WTC11 (cell line): ENCODE measurements at regions not wholly inside any gene's neighbourhood (a gene's known extent, or its start where the extent isn't known, plus 50 kb on each side); places are given as distances from the start of the nearest gene placed in this dataset.

Source experiments
- ATAC-seq: fragments of 200-7000 bp; cut with Tn5 transposase; 2 replicates; pipeline ENCODE4 v1.10.0; 2021; ENCODE audit warnings: mild to moderate bottlenecking, moderate library complexity
- CTCF ChIA-PET: fragments of 300-600 bp; sonication (Branson Sonifier 250); formaldehyde crosslinking; loops from one replicate; lab custom pipeline; 2021; ENCODE audit warnings: antibody characterized with exemption; lab: Charles Lee
- POLR2A ChIA-PET: fragments of 350-600 bp; sonication (Branson Sonifier 250); formaldehyde crosslinking; loops from one replicate; lab custom pipeline; 2021; ENCODE audit warnings: antibody characterized with exemption; lab: Charles Lee
- DNase-seq: peaks from one replicate; pipeline ENCODE4 v3.0.0; 2021; ENCODE audit warnings: low spot score
- H3K27ac Mint-ChIP-seq: 2 replicates; pipeline ENCODE4 v1.8.0; 2021; ENCODE audit warnings: mixed read lengths
- H3K27me3 Mint-ChIP-seq: 2 replicates; pipeline ENCODE4 v1.8.0; 2021; ENCODE audit warnings: low read depth, mild to moderate bottlenecking, moderate library complexity, mixed read lengths
- H3K36me3 Mint-ChIP-seq: 2 replicates; pipeline ENCODE4 v1.8.0; 2021; ENCODE audit warnings: mixed read lengths
- H3K4me1 Mint-ChIP-seq: 2 replicates; pipeline ENCODE4 v1.8.0; 2022; ENCODE audit warnings: mixed read lengths
- H3K4me3 Mint-ChIP-seq: 2 replicates; pipeline ENCODE4 v1.8.0; 2021; ENCODE audit warnings: mild to moderate bottlenecking, moderate library complexity, mixed read lengths
- H3K9me3 Mint-ChIP-seq: 2 replicates; pipeline ENCODE4 v1.8.0; 2021; ENCODE audit warnings: mixed read lengths
- ATF1 ChIP-seq: sonication (generic); formaldehyde crosslinking; IDR thresholded peaks from 2 replicates; pipeline ENCODE4 v1.8.1; 2023; ENCODE audit warnings: mild to moderate bottlenecking, moderate library complexity, missing genetic modification reagents
- ATF2 ChIP-seq: sonication (generic); formaldehyde crosslinking; IDR thresholded peaks from 2 replicates; pipeline ENCODE4 v1.8.1; 2022; ENCODE audit warnings: low read depth, missing genetic modification reagents, borderline replicate concordance
- E2F1 ChIP-seq: sonication (generic); formaldehyde crosslinking; IDR thresholded peaks from 2 replicates; pipeline ENCODE4 v1.8.0; 2022; ENCODE audit warnings: mild to moderate bottlenecking, missing genetic modification reagents
- E2F4 ChIP-seq: sonication (generic); formaldehyde crosslinking; IDR thresholded peaks from 2 replicates; pipeline ENCODE4 v1.8.1; 2022; ENCODE audit warnings: low read depth, mild to moderate bottlenecking, moderate library complexity, missing genetic modification reagents, borderline replicate concordance
- E2F5 ChIP-seq: sonication (generic); formaldehyde crosslinking; IDR thresholded peaks from 2 replicates; pipeline ENCODE4 v1.8.1; 2022; ENCODE audit warnings: mild to moderate bottlenecking, moderate library complexity, missing genetic modification reagents
- GTF2I ChIP-seq: fragments of 250-450 bp; sonication (Bioruptor Pico); conservative IDR thresholded peaks from 2 replicates; pipeline ENCODE4 v1.4.0; 2021; ENCODE audit warnings: mild to moderate bottlenecking
- IRF1 ChIP-seq: sonication (generic); formaldehyde crosslinking; IDR thresholded peaks from 2 replicates; pipeline ENCODE4 v1.8.0; 2023; ENCODE audit warnings: missing genetic modification reagents
- MLX ChIP-seq: sonication (generic); formaldehyde crosslinking; IDR thresholded peaks from 2 replicates; pipeline ENCODE4 v1.8.1; 2023; ENCODE audit warnings: mild to moderate bottlenecking, missing genetic modification reagents, moderate library complexity
- MXD4 ChIP-seq: fragments of 250-450 bp; sonication (Bioruptor Pico); IDR thresholded peaks from 2 replicates; pipeline ENCODE4 v1.8.0; 2021; ENCODE audit warnings: mild to moderate bottlenecking, moderate library complexity, borderline replicate concordance
- PREB ChIP-seq: sonication (generic); formaldehyde crosslinking; IDR thresholded peaks from 2 replicates; pipeline ENCODE4 v1.8.1; 2022; ENCODE audit warnings: mild to moderate bottlenecking, missing genetic modification reagents, moderate library complexity, borderline replicate concordance
- PRRX2 ChIP-seq: fragments of 250-450 bp; sonication (Bioruptor Pico); IDR thresholded peaks from 2 replicates; pipeline ENCODE4 v1.8.0; 2021; ENCODE audit warnings: mild to moderate bottlenecking
- TEAD4 ChIP-seq: sonication (generic); formaldehyde crosslinking; IDR thresholded peaks from 2 replicates; pipeline ENCODE4 v1.8.0; 2022; ENCODE audit warnings: mild to moderate bottlenecking, missing genetic modification reagents
- USF1 ChIP-seq: sonication (generic); formaldehyde crosslinking; IDR thresholded peaks from 2 replicates; pipeline ENCODE4 v1.8.0; 2022; ENCODE audit warnings: mild to moderate bottlenecking, missing genetic modification reagents
- USF2 ChIP-seq: sonication (generic); formaldehyde crosslinking; IDR thresholded peaks from 2 replicates; pipeline ENCODE4 v1.8.1; 2023; ENCODE audit warnings: mild to moderate bottlenecking, missing genetic modification reagents, moderate library complexity
- ZNF219 ChIP-seq: sonication (generic); formaldehyde crosslinking; IDR thresholded peaks from 2 replicates; pipeline ENCODE4 v1.8.0; 2023; ENCODE audit warnings: missing genetic modification reagents, mild to moderate bottlenecking, borderline replicate concordance
- ZNF232 ChIP-seq: sonication (generic); formaldehyde crosslinking; IDR thresholded peaks from 2 replicates; pipeline ENCODE4 v1.8.0; 2022; ENCODE audit warnings: mild to moderate bottlenecking, missing genetic modification reagents
- ZNF396 ChIP-seq: fragments of 250-450 bp; sonication (Bioruptor Pico); IDR thresholded peaks from 2 replicates; pipeline ENCODE4 v1.8.0; 2021; ENCODE audit warnings: mild to moderate bottlenecking, moderate library complexity, borderline replicate concordance
- ZNF532 ChIP-seq: fragments of 250-450 bp; sonication (Bioruptor Pico); IDR thresholded peaks from 2 replicates; pipeline ENCODE4 v1.9.0; 2021; ENCODE audit warnings: mild to moderate bottlenecking, borderline replicate concordance
- ZNF671 ChIP-seq: fragments of 250-450 bp; sonication (Bioruptor Pico); IDR thresholded peaks from 2 replicates; pipeline ENCODE4 v1.8.0; 2021; ENCODE audit warnings: mild to moderate bottlenecking

- ChIA-PET CTCF (no interaction called here), POLR2A (no interaction called here)
- H3K9me3 Mint-ChIP-seq = peaks cover 8% of the 10 kb centered on the region
- H3K36me3 Mint-ChIP-seq = no peaks in the 10 kb centered on the region
- ATAC-seq = no peak
- H3K27me3 Mint-ChIP-seq = no peaks in the 10 kb centered on the region
- H3K4me3 Mint-ChIP-seq = no peak overlapping the region
- H3K27ac Mint-ChIP-seq = no peak overlapping the region
- TF ChIP-seq E2F4 (CRISPR knock-in tag) (no peak), ZNF396 (CRISPR knock-in tag) (no peak), ZNF671 (CRISPR knock-in tag) (no peak), E2F5 (no peak), E2F1 (no peak), ATF1 (CRISPR knock-in tag) (no peak), GTF2I (CRISPR knock-in tag) (no peak), MLX (no peak), ZNF219 (CRISPR knock-in tag) (no peak), ZNF232 (CRISPR knock-in tag) (no peak), PREB (CRISPR knock-in tag) (no peak), TEAD4 (no peak), IRF1 (CRISPR knock-in tag) (no peak), ATF2 (CRISPR knock-in tag) (no peak), MXD4 (CRISPR knock-in tag) (no peak), USF1 (CRISPR knock-in tag) (no peak)
- H3K4me1 Mint-ChIP-seq = no peaks in the 10 kb centered on the region
- no peak for DNase-seq
These were observed 102.3 kb upstream of the CEP126 start for GRCh38 chr11:101812546-101812945.

GRCh38 chr11:101810546-101810945, 104.3 kb upstream of the CEP126 start:
- Mint-ChIP-seq H3K4me3 (no peak overlapping the region), H3K9me3 (peaks cover 8% of the 10 kb centered on the region), H3K4me1 (no peaks in the 10 kb centered on the region), H3K27me3 (no peaks in the 10 kb centered on the region), H3K27ac (no peak overlapping the region), H3K36me3 (no peaks in the 10 kb centered on the region)
- DNase-seq = no peak
- POLR2A ChIA-PET = no interaction called here
- ATAC-seq = no peak
- CTCF ChIA-PET = no interaction called here
- no peak for TF ChIP-seq PRRX2
- TF ChIP-seq USF2 (CRISPR knock-in tag) = no peak
- no peak for TF ChIP-seq PREB (CRISPR knock-in tag)
- no peak for TF ChIP-seq ZNF532 (CRISPR knock-in tag)
